DMS153 (cell line): ENCODE measurements at regions not wholly inside any gene's neighbourhood (a gene's known extent, or its start where the extent isn't known, plus 50 kb on each side); places are given as distances from the start of the nearest gene placed in this dataset.

ENCODE experiments used
- DNase-seq: peaks from one replicate; lab custom pipeline; 2025; lab: John Stamatoyannopoulos, UW

GRCh38 chr12:97005174-97005573, 98.1 kb downstream of the NEDD1 start:
- DNase-seq, result no peak

- DNase-seq, result no peak
Measured at GRCh38 chr12:97005646-97006045, 98.6 kb downstream of the NEDD1 start.

GRCh38 chr12:97006585-97006984, 99.5 kb downstream of the NEDD1 start:
- no peak for DNase-seq

- DNase-seq, result no peak
Measured at GRCh38 chr12:97016163-97016562, 109.1 kb downstream of the NEDD1 start.

GRCh38 chr12:97017213-97017612, 110.2 kb downstream of the NEDD1 start:
- DNase-seq, result no peak

GRCh38 chr12:97022536-97023230, 115.6 kb downstream of the NEDD1 start:
- DNase-seq, result peak; percentile 50

- DNase-seq, result no peak
Measured at GRCh38 chr12:97024393-97024792, 117.3 kb downstream of the NEDD1 start.

- no peak for DNase-seq
Measured at GRCh38 chr12:97026901-97027300, 119.8 kb downstream of the NEDD1 start.

GRCh38 chr12:97027482-97027881, 120.4 kb downstream of the NEDD1 start:
- DNase-seq, result no peak

GRCh38 chr12:97038131-97038530, 131.1 kb downstream of the NEDD1 start:
- DNase-seq, result no peak

- no peak for DNase-seq
Measured at GRCh38 chr12:97038834-97039233, 131.8 kb downstream of the NEDD1 start.

GRCh38 chr12:97046901-97047300, 139.8 kb downstream of the NEDD1 start:
- no peak for DNase-seq

- DNase-seq, result no peak
Measured at GRCh38 chr12:97047361-97047760, 140.3 kb downstream of the NEDD1 start.

GRCh38 chr12:97048421-97049035, 141.5 kb downstream of the NEDD1 start:
- DNase-seq, result no peak

GRCh38 chr12:97050509-97050908, 143.5 kb downstream of the NEDD1 start:
- no peak for DNase-seq

- no peak for DNase-seq
Measured at GRCh38 chr12:97051341-97051740, 144.3 kb downstream of the NEDD1 start.

GRCh38 chr12:97061171-97061570, 154.1 kb downstream of the NEDD1 start:
- no peak for DNase-seq

- DNase-seq, result no peak
Measured at GRCh38 chr12:97063292-97063935, 156.4 kb downstream of the NEDD1 start.

- peak; percentile 30 for DNase-seq
Measured at GRCh38 chr12:97075161-97075933, 168.3 kb downstream of the NEDD1 start.

- no peak for DNase-seq
Measured at GRCh38 chr12:97075934-97076630, 169.0 kb downstream of the NEDD1 start.

- DNase-seq, result peak; percentile 61
Measured at GRCh38 chr12:97076912-97077311, 169.9 kb downstream of the NEDD1 start.

GRCh38 chr12:97082029-97082428, 175.0 kb downstream of the NEDD1 start:
- no peak for DNase-seq
